ENCODE measurements at regions not wholly inside any gene's neighbourhood (a gene's known extent, or its start where the extent isn't known, plus 50 kb on each side); places are given as distances from the start of the nearest gene placed in this dataset.

- TF ChIP-seq FOSL2 (IDR thresholded peaks at IDR 0.05; ENCODE audit: borderline replicate concordance, low read depth) (no peak), GATA2 (CRISPR knock-in tag; IDR thresholded peaks at IDR 0.05) (no peak), GABPA (IDR thresholded peaks at IDR 0.05; ENCODE audit: low read depth) (no peak), CHD2 (IDR thresholded peaks at IDR 0.05; ENCODE audit: low read length, partially characterized antibody) (no peak), ELF1 (IDR thresholded peaks at IDR 0.05) (no peak), NRF1 (IDR thresholded peaks at IDR 0.05; ENCODE audit: low read depth, low read length) (no peak), TCF12 (IDR thresholded peaks at IDR 0.05) (no peak), RFX5 (IDR thresholded peaks at IDR 0.05; ENCODE audit: low read length) (no peak)
These were observed 87.3 kb upstream of the OSTN start (continued) for GRCh38 chr3:191111722-191112121.

GRCh38 chr3:191105418-191105817, 93.6 kb upstream of the OSTN start:
- Histone ChIP-seq H3K36me3 (replicated peaks in 1 of 2; ENCODE audit: control insufficient read depth in 1 of 2, insufficient read depth in 2 of 2, low read length in 1 of 2) (no peaks in the 10 kb centered on the region), H4K20me1 (ENCODE audit: insufficient read depth) (no peaks in the 10 kb centered on the region), H3K27me3 (ENCODE audit: insufficient read depth) (peaks cover 5% of the 10 kb centered on the region; the same call in 1 of the 2 replicates), H3K4me3 (ENCODE audit: low read depth in 2 of 2, low read length in 1 of 2) (no peak overlapping the region), H3K27ac (ENCODE audit: low read depth in 2 of 2, low read length in 1 of 2) (no peak overlapping the region), H3K9me2 (no peaks in the 10 kb centered on the region), H3K4me1 (ENCODE audit: control insufficient read depth in 1 of 2, insufficient read depth in 2 of 2, low read depth in 1 of 2, low read length in 1 of 2) (no peaks in the 10 kb centered on the region), H3K79me2 (ENCODE audit: insufficient read depth) (no peaks in the 10 kb centered on the region), H3F3A (replicated peaks; ENCODE audit: insufficient read depth) (no peaks in the 10 kb centered on the region), H2AFZ (ENCODE audit: low read depth) (no peak overlapping the region), H3K9ac (no peak overlapping the region), H3K9me3 (no peaks in the 10 kb centered on the region), H3K4me2 (no peak overlapping the region)
- TF ChIP-seq EP300 (IDR thresholded peaks at IDR 0.05; ENCODE audit: borderline replicate concordance in 1 of 2, low read depth in 1 of 2, low read length in 1 of 2) (no peak), TEAD4 (IDR thresholded peaks at IDR 0.05; ENCODE audit: borderline replicate concordance, insufficient read depth) (no peak), TAF1 (IDR thresholded peaks at IDR 0.05; ENCODE audit: borderline replicate concordance, low read depth, low read length) (no peak), PBX3 (IDR thresholded peaks at IDR 0.05) (no peak), NRF1 (IDR thresholded peaks at IDR 0.05; ENCODE audit: low read depth, low read length) (no peak), RFX5 (IDR thresholded peaks at IDR 0.05; ENCODE audit: low read length) (no peak), FOSL2 (IDR thresholded peaks at IDR 0.05; ENCODE audit: borderline replicate concordance, low read depth) (no peak), EZH2phosphoT487 (IDR thresholded peaks at IDR 0.05; ENCODE audit: borderline replicate concordance, low read depth) (no peak), RCOR1 (IDR thresholded peaks at IDR 0.05; ENCODE audit: low read length) (no peak), SMC3 (IDR thresholded peaks at IDR 0.05; ENCODE audit: low read depth, low read length) (no peak), TCF12 (IDR thresholded peaks at IDR 0.05) (no peak), FOXJ3 (CRISPR knock-in tag; IDR thresholded peaks at IDR 0.05) (no peak), USF1 (IDR thresholded peaks at IDR 0.05; ENCODE audit: borderline replicate concordance, low read depth) (no peak), IRF3 (IDR thresholded peaks at IDR 0.05; ENCODE audit: low read depth, low read length) (no peak), USF2 (IDR thresholded peaks at IDR 0.05; ENCODE audit: borderline replicate concordance, low read depth, low read length) (no peak), SIN3A (IDR thresholded peaks at IDR 0.05; ENCODE audit: borderline replicate concordance, low read depth, low read length) (no peak), CTCF (IDR thresholded peaks at IDR 0.05) (no peak)
- POLR2A ChIA-PET: no interaction called here
- WGBS (ENCODE audit: low lambda C conversion rate): 0% methylated on average over 3 of the region's 3 CpGs
- no peak for DNase-seq
- CTCF ChIA-PET: no interaction called here
